Stomach (tissue), 4 donors: ENCODE measurements at regions not wholly inside any gene's neighbourhood (a gene's known extent, or its start where the extent isn't known, plus 50 kb on each side); places are given as distances from the start of the nearest gene placed in this dataset.

Source experiments
- CTCF ChIP-seq, 7 experiments: fragments of 450-650 bp in 4 of 7; fragments of 200-600 bp in 3 of 7; sonication (generic) in 3 of 7; IDR thresholded peaks; one replicate each; pipeline ENCODE4 v1.5.1; 2016 to 2019; ENCODE audit warnings: antibody characterized with exemption in 7 of 7, control low read depth in 2 of 7, mild to moderate bottlenecking in 1 of 7
- EP300 ChIP-seq: sonication (generic); formaldehyde crosslinking; IDR thresholded peaks from one replicate; pipeline ENCODE4 v1.6.1; 2017; ENCODE audit warnings: antibody characterized with exemption
- POLR2A ChIP-seq, 4 donors: fragments of 450-650 bp; IDR thresholded peaks; one replicate each; pipeline ENCODE4 v1.6.1; 2016; ENCODE audit warnings: antibody characterized with exemption in 4 of 4, control low read depth in 2 of 4, mild to moderate bottlenecking in 1 of 4, moderate library complexity in 1 of 4
- POLR2AphosphoS5 ChIP-seq, 3 donors: sonication (generic); formaldehyde crosslinking; IDR thresholded peaks; one replicate each; pipeline ENCODE4 v1.6.1; 2016; ENCODE audit warnings: antibody characterized with exemption in 3 of 3

GRCh38 chr1:181863006-181863405 lies 198.5 kb downstream of the ZNF648 start:
- TF ChIP-seq CTCF (IDR thresholded peaks at IDR 0.05), result no peak
- TF ChIP-seq POLR2AphosphoS5 (IDR thresholded peaks at IDR 0.05), result no peak
- no peak for TF ChIP-seq EP300
- TF ChIP-seq POLR2A (IDR thresholded peaks at IDR 0.05), result no peak
